Ectodermal cell (in vitro differentiated cells): ENCODE measurements at regions not wholly inside any gene's neighbourhood (a gene's known extent, or its start where the extent isn't known, plus 50 kb on each side); places are given as distances from the start of the nearest gene placed in this dataset.

Experiments
- H3K27ac ChIP-seq: 2 replicates; pipeline ENCODE4 v1.7.0; 2013; ENCODE audit warnings: mild to moderate bottlenecking, low read depth, low read length; ENCODE audit not compliant: insufficient read depth, poor library complexity, severe bottlenecking
- H3K27me3 ChIP-seq: 2 replicates; pipeline ENCODE4 v1.7.0; 2013; ENCODE audit warnings: mild to moderate bottlenecking, low read length; ENCODE audit not compliant: insufficient read depth, control insufficient read depth, poor library complexity, severe bottlenecking
- H3K36me3 ChIP-seq: one replicate; pipeline ENCODE4 v1.7.0; 2013; ENCODE audit warnings: low read length; ENCODE audit not compliant: control insufficient read depth, insufficient read depth
- H3K4me1 ChIP-seq: one replicate; pipeline ENCODE4 v1.7.0; 2013; ENCODE audit warnings: low read length; ENCODE audit not compliant: control insufficient read depth, insufficient read depth
- H3K4me3 ChIP-seq: 2 replicates; pipeline ENCODE4 v1.7.0; 2013; ENCODE audit warnings: low read depth, low read length, control low read depth; ENCODE audit not compliant: insufficient read depth
- H3K9me3 ChIP-seq: 2 replicates; pipeline ENCODE4 v1.7.0; 2013; ENCODE audit warnings: mild to moderate bottlenecking, low read length, moderate library complexity; ENCODE audit not compliant: control insufficient read depth
- WGBS, 2 experiments: methylation state at CpG; one replicate each; pipeline ENCODE4 v1.1.7; 2013; ENCODE audit warnings: missing lambda C conversion rate in 2 of 2; 5-methylcytosine and 5-hydroxymethylcytosine counted together

DNA sequence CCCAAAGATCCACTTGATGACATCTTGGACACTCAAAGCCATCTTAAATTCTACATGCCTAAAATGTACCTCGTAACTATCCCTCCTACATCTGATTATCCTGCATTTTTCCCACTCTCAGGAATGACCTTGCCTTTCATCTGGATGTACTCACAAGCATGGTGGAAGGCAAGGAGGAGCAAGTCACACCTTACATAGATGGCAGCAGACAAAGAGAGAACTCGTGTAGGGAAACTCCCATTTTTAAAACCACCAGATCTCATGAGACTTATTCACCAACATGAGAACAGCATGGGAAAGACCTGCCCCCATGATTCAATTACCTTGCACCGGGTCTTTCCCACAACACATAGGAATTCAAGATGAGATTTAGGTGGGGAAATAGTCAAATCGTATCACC is 616.0 kb downstream of the MCTP2 start:
- Histone ChIP-seq H3K4me1 (no peaks in the 10 kb centered on the region), H3K9me3 (no peaks in the 10 kb centered on the region), H3K36me3 (no peaks in the 10 kb centered on the region), H3K27ac (no peak overlapping the region), H3K4me3 (no peak overlapping the region), H3K27me3 (no peaks in the 10 kb centered on the region)
- 86 to 93% methylated on average over 4 of the region's 4 CpGs for WGBS, 2 experiments

DNA sequence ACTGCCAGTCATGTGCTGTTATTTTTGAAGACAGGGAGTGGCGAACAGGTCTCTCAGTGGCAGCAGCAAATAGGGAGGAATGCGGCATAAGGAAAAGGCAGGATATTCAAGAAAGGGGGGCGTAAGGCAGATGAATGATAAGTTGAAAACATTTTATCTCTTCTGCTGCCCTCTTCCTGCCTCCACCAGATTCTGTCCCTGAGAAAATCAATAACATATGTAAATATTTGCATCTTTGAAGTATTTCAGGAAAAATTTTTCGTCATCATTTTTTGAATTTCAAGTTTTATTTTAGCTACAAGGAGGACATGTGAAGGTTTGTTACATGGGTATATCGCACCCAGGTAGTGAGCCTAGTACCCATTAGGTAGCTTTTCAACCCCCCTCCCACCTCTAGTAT is 616.7 kb downstream of the MCTP2 start:
- Histone ChIP-seq H3K4me3 (no peak overlapping the region), H3K4me1 (no peaks in the 10 kb centered on the region), H3K9me3 (no peaks in the 10 kb centered on the region), H3K27me3 (no peaks in the 10 kb centered on the region), H3K27ac (no peak overlapping the region), H3K36me3 (no peaks in the 10 kb centered on the region)
- 92 to 96% methylated on average over 4 to 5 of the region's 5 CpGs for WGBS, 2 experiments

DNA sequence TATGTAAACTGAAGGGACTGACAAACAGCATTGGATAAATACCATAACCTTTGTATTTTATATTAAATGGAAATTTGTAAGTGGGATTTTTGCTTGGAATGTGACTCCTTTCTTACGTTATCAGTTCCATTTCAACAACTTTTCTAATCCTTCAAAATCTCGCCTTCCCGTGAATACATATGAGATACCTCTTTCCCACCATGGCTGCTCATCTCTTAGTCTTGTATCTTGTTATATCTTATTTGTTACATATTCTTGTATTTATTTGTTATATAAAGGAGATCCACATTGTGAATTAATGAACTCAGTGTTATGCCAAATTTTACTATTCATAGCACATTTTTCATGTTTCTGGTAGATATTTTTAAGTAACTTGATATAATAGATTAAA is 623.7 kb downstream of the MCTP2 start:
- Histone ChIP-seq H3K27me3 (no peaks in the 10 kb centered on the region), H3K4me1 (no peaks in the 10 kb centered on the region), H3K36me3 (no peaks in the 10 kb centered on the region), H3K4me3 (no peak overlapping the region), H3K27ac (no peak overlapping the region), H3K9me3 (no peaks in the 10 kb centered on the region)
- 96% methylated on average over 3 of the region's 3 CpGs; no CpG with 5 or more reads in 1 of the 2 experiments for WGBS, 2 experiments

DNA sequence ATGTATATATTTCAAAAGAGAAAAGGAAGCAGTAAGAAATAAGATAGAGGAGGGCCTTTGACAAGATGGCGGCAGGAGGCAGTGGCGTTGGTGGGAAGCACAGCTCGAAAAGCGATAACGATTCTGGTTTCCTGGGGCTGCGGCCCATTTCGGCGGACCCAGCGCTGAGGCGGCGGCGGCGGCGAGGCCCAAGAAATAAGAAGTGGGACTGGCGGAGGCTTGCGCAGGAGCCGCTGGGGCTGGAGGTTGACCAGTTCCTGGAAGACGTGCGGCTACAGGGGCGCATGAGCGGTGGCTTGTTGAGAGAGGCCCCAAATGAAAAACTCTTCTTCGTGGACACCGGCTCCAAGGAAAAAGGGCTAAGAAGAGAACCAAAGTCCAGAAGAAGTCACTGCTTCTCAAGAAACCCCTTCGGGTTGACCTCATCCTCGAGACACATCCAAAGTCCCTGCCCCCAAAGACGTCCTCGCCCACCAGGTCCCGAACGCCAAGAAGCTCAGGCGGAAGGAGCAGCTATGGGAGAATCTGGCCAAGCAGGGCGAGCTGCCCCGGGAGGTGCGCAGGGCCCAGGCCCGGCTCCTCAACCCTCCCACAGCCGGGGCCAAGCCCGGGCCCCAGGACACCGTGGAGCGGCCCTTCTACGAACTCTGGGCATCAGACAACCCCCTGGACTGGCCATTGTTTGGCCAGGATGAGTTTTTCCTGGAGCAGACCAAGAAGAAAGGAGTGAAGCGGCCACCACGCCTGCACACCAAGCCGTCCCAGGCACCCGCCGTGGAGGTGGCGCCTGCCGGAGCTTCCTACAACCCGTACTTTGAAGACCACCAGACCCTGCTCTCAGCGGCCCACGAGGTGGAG is 624.3 kb downstream of the MCTP2 start:
- no peak overlapping the region for H3K4me3 ChIP-seq
- no peaks in the 10 kb centered on the region for H3K9me3 ChIP-seq
- H3K27ac ChIP-seq, result no peak overlapping the region
- no peaks in the 10 kb centered on the region for H3K36me3 ChIP-seq
- no peaks in the 10 kb centered on the region for H3K27me3 ChIP-seq
- WGBS, 2 experiments, result 97% methylated on average over 49 of the region's 49 CpGs
- H3K4me1 ChIP-seq, result no peaks in the 10 kb centered on the region

DNA sequence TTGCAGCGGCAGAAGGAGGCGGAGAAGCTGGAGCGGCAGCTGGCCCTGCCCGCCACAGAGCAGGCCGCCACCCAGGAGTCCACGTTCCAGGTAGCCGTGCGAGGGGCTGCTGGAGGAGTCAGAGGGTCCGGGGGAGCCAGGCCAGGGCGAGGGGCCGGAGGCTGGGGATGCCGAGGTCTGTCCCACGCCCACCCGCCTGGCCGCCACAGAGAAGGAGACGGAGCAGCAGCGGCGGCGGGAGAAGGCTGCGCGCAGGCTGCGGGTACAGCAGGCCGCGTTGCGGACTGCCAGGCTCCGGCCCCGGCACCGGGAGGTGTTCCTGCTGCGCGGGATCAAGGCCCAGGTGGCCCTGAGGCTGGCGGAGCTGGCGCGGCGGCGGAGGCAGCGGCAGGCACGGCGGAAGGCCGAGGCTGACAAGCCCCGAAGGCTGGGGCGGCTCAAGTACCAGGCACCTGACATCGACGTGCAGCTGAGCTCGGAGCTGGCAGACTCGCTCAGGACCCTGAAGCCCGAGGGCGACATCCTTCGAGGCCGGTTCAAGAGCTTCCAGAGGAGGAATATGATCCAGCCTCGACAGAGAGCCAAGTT is 625.0 kb downstream of the MCTP2 start:
- no peak overlapping the region for H3K27ac ChIP-seq
- WGBS, 2 experiments, result 95% methylated on average over 50 of the region's 50 CpGs
- no peak overlapping the region for H3K4me3 ChIP-seq
- no peaks in the 10 kb centered on the region for H3K9me3 ChIP-seq
- H3K36me3 ChIP-seq, result no peaks in the 10 kb centered on the region
- H3K4me1 ChIP-seq, result no peaks in the 10 kb centered on the region
- H3K27me3 ChIP-seq, result no peaks in the 10 kb centered on the region

DNA sequence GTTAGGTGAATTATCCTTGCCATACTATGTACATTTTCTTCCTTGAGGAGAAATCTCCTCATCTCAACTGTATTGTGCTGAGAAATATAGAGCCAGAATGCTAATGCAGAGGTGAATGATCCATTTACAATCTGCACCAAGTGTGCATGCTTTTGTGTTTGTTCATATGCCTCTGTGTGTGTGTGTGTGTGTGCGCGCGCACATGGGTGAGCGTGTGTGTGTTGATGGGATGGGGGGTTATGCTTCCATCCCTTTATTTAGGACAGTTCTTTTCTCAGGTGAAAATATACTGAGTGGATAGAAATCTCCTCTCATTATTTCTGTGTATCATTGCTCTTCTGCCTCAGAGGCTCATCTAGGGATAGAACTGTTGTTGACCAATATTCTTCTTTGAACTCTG is 626.1 kb downstream of the MCTP2 start:
- 90 to 92% methylated on average over 4 of the region's 4 CpGs for WGBS, 2 experiments
- Histone ChIP-seq H3K4me1 (no peaks in the 10 kb centered on the region), H3K9me3 (no peaks in the 10 kb centered on the region), H3K27me3 (no peaks in the 10 kb centered on the region), H3K4me3 (no peak overlapping the region), H3K36me3 (no peaks in the 10 kb centered on the region), H3K27ac (no peak overlapping the region)

DNA sequence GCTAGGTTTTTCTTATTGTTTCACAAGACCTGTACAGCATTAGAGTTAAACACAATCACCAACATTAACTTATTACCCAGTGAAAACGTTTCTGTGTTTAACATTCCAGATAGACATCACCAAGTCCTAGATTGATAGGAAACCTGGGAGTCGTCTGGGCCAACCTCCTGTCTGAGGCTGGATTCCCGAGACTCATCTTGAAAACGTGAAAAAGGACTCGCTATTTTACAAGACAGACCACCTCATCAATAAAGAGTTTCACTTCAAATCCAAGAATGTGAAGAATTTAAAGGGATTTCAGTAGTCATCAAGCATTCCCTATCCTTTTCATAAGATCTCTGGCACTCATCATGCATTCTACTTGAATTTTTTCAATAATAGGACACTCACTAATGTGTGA is 626.6 kb downstream of the MCTP2 start:
- Histone ChIP-seq H3K9me3 (no peaks in the 10 kb centered on the region), H3K27ac (no peak overlapping the region), H3K4me3 (no peak overlapping the region), H3K4me1 (no peaks in the 10 kb centered on the region), H3K27me3 (no peaks in the 10 kb centered on the region), H3K36me3 (no peaks in the 10 kb centered on the region)
- 69 to 81% methylated on average over 4 to 5 of the region's 5 CpGs for WGBS, 2 experiments

DNA sequence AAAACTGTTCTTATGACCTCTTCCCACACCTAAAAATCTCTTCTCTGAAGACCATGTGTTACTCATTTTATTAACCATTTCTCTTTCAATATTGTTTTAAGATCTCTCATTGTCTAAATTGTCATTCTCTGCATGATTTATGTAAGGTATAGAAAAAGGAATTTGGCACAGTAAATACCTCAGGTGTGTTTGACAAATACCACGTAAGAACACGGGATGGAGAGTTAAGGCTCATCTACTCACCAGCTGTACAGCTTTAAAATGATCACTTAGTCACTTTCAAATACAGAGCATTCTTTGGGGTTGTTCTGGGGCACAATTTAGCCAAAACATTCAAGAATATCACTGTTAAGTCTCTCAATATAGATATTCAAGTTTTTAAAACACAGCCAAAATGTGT is 627.1 kb downstream of the MCTP2 start:
- Histone ChIP-seq H3K4me3 (no peak overlapping the region), H3K27ac (no peak overlapping the region), H3K9me3 (no peaks in the 10 kb centered on the region), H3K36me3 (no peaks in the 10 kb centered on the region), H3K27me3 (no peaks in the 10 kb centered on the region), H3K4me1 (no peaks in the 10 kb centered on the region)
- 82 to 87% methylated on average over 2 of the region's 2 CpGs for WGBS, 2 experiments

DNA sequence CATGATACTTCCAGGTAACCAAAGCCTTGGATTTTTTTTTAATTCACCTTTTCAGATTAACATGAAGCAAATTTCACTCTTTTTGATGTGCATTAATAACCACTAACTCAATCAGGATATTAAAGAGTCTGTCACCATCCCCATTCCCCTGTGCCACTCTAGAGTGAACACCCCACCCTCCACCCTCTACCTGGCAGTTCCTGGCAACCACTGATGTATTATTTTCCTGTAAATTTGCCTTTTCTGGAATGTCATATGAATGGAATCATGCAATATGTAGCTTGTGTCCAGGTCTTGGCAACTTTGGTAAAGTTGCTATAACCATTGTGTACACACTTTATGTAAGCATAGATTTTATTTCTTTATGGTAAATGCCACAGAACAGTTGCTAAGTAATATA is 627.6 kb downstream of the MCTP2 start:
- H3K4me3 ChIP-seq, result no peak overlapping the region
- H3K27me3 ChIP-seq, result no peaks in the 10 kb centered on the region
- no peaks in the 10 kb centered on the region for H3K36me3 ChIP-seq
- H3K27ac ChIP-seq, result no peak overlapping the region
- no peaks in the 10 kb centered on the region for H3K4me1 ChIP-seq
- no peaks in the 10 kb centered on the region for H3K9me3 ChIP-seq

DNA sequence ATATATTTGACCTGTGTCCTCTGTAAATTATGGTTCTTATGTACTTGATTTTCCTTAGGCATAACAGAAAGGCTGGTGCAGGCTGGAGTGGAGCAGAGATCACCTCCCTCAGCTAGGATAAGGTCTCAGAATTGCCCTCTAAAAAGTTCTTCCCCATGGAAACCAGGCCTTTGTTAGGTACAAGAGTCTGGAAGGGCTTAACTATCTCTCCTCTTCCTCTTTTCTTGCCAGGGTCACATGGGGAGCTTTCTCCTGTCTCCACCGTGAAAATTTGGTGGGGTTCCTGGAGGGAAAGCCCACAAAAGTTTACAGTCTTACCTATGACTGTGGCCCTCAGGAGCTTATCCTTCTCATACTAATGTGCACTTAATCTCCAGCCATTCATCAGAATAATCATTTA is 633.2 kb downstream of the MCTP2 start:
- WGBS, 2 experiments, result 91 to 100% methylated on average over 1 of the region's 1 CpG

More for the DNA sequence above, 633.2 kb downstream of the MCTP2 start:
- no peaks in the 10 kb centered on the region for H3K27me3 ChIP-seq
- no peak overlapping the region for H3K27ac ChIP-seq
- H3K4me1 ChIP-seq, result no peaks in the 10 kb centered on the region
- H3K4me3 ChIP-seq, result no peak overlapping the region
- H3K9me3 ChIP-seq, result no peaks in the 10 kb centered on the region
- no peaks in the 10 kb centered on the region for H3K36me3 ChIP-seq
